ENCODE measurements at regions not wholly inside any gene's neighbourhood (a gene's known extent, or its start where the extent isn't known, plus 50 kb on each side); places are given as distances from the start of the nearest gene placed in this dataset.

- no peaks in the 10 kb centered on the region for H3K36me3 ChIP-seq (ENCODE audit: control insufficient read depth, insufficient read depth, low read length)
- DNase-seq (ENCODE audit: low read depth) (no peak), FAIRE-seq (no peak)
- H3K27me3 ChIP-seq (ENCODE audit: control insufficient read depth, insufficient read depth, low read length): no peaks in the 10 kb centered on the region
- no peak overlapping the region for H3K4me3 ChIP-seq (ENCODE audit: low read depth, low read length)
- TF ChIP-seq CTCF (IDR thresholded peaks at IDR 0.05; ENCODE audit: insufficient read depth, low read length, severe bottlenecking): no peak
Measured at GRCh38 chr22:19579880-19580279, 55.7 kb upstream of the CLDN5 start.

- no peak for DNase-seq (ENCODE audit: low read depth)
- no peak for FAIRE-seq
- H3K36me3 ChIP-seq (ENCODE audit: control insufficient read depth, insufficient read depth, low read length): no peaks in the 10 kb centered on the region
- no peak for TF ChIP-seq CTCF (IDR thresholded peaks at IDR 0.05; ENCODE audit: insufficient read depth, low read length, severe bottlenecking)
- no peaks in the 10 kb centered on the region for H3K27me3 ChIP-seq (ENCODE audit: control insufficient read depth, insufficient read depth, low read length)
- H3K4me3 ChIP-seq (ENCODE audit: low read depth, low read length): no peak overlapping the region
Measured at GRCh38 chr22:19580291-19580890, 56.2 kb upstream of the CLDN5 start.

- H3K4me3 ChIP-seq (ENCODE audit: low read depth, low read length): no peak overlapping the region
- no peak for TF ChIP-seq CTCF (IDR thresholded peaks at IDR 0.05; ENCODE audit: insufficient read depth, low read length, severe bottlenecking)
- H3K27me3 ChIP-seq (ENCODE audit: control insufficient read depth, insufficient read depth, low read length): no peaks in the 10 kb centered on the region
- DNase-seq (ENCODE audit: low read depth) (no peak), FAIRE-seq (no peak)
- H3K36me3 ChIP-seq (ENCODE audit: control insufficient read depth, insufficient read depth, low read length): no peaks in the 10 kb centered on the region
Measured at GRCh38 chr22:19582033-19582693, 58.0 kb upstream of the CLDN5 start.

DNA sequence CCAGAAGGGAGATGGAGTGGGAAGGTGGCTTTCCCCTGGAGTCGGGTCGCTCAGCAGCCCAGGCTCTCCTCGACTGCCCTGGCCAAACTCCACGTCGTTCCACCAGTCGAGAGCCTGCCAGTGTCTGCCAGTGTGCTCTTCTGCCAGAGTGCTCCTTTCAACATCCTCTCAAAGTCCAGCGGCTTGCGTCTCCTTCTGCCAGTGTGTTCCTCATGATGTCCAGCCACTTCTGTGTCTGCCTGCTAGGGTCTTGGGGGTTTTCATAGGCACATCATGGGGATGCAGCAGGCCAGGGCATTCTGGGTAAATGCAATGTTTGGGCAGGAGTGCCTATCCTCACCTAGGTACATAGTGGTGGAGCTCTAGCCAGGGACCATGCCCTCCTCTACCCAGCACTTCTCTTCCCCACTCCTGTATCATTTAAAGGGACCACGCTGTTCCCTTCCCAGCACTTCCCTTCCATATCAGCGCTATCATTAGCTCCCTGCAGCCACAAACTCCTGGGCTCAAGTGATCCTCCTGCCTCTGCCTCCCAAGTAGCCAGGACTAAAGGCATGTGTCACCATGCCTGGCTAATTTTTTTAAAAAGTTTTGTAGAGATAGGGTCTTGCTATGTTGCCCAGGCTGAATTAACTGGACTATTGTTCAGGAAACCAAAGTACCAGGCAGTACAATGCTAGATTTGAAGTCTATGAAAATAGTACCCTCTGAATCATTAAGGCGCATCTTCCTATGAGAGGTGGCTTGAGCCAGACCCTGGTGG, 62.9 kb upstream of the CLDN5 start:
- no peak for TF ChIP-seq CTCF (IDR thresholded peaks at IDR 0.05; ENCODE audit: insufficient read depth, low read length, severe bottlenecking)
- Histone ChIP-seq H3K27me3 (ENCODE audit: control insufficient read depth, insufficient read depth, low read length) (no peaks in the 10 kb centered on the region), H3K4me3 (ENCODE audit: low read depth, low read length) (no peak overlapping the region), H3K36me3 (ENCODE audit: control insufficient read depth, insufficient read depth, low read length) (no peaks in the 10 kb centered on the region)
- no peak for DNase-seq (ENCODE audit: low read depth)
- peak; percentile 75 for FAIRE-seq

DNA sequence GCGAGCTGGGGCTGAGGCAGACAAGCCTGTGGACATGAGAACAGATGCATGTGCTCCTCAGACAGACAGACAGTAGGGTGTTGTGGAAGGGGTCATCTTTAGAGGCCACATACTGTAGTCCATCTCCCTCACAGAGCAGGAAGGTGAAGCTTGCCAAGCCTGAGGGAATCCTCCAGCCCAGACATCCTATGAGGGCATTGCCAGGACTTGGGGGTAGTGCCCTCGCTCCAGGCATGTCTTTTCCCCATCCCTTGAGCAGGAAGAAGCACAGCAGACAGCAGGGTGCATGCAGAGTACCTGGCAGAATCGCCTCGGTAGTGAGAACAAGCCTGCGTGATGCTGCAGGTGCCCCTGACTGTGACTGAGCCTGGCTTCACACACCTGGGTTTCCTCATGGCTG, 66.5 kb upstream of the CLDN5 start:
- Histone ChIP-seq H3K36me3 (ENCODE audit: control insufficient read depth, insufficient read depth, low read length) (no peaks in the 10 kb centered on the region), H3K27me3 (ENCODE audit: control insufficient read depth, insufficient read depth, low read length) (no peaks in the 10 kb centered on the region)
- no peak for FAIRE-seq

More for the DNA sequence above, 66.5 kb upstream of the CLDN5 start:
- DNase-seq (ENCODE audit: low read depth): no peak
- H3K4me3 ChIP-seq (ENCODE audit: low read depth, low read length): no peak overlapping the region
- TF ChIP-seq CTCF (IDR thresholded peaks at IDR 0.05; ENCODE audit: insufficient read depth, low read length, severe bottlenecking): no peak

Data from bronchial epithelial cell (primary cell).